GM19438 (cell line): ENCODE measurements at regions not wholly inside any gene's neighbourhood (a gene's known extent, or its start where the extent isn't known, plus 50 kb on each side); places are given as distances from the start of the nearest gene placed in this dataset.

Source experiments
- ATAC-seq: cut with Tn5 transposase; IDR thresholded peaks from one replicate; pipeline ENCODE4 v1.9.1; 2021; ENCODE audit warnings: low read depth; ENCODE audit not compliant: unreplicated experiment

DNA sequence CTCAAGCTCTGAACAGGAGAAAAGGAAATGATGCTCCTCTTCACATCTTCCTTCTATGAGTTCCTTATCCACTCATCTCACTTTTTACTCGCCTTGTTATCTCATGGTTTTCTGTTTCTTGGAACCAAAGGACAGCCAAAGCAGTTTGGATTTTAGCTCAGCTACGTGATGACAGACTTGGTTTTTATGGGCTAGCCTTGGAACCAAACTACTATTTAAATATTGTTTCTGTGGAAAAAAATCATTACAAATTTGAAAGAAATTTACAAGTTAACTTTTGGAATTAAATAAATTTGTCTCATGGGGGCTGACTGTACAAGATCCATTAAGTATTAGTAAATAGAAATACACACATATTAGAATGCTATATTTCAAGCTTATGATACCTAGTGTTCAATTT, 727.8 kb upstream of the FANCL start:
- ATAC-seq: no peak

DNA sequence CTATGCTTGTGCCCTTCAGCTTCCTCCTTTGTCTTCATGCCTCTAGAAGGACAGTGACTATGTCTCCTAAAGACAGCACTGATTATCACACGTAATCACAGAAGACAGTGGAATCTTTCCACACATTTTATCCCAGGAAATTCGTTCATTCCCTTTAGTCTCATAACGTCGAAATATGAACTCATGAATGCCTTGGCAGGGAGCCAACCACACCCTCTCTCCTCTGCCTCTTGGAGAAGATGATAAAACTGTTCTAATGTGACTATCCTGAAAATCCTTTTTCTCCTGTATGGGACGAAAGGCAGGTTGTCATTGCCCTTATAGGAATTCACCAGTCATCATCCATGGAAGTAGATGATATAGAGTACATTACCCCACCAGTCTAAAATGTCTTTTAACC, 726.6 kb upstream of the FANCL start:
- no peak for ATAC-seq

DNA sequence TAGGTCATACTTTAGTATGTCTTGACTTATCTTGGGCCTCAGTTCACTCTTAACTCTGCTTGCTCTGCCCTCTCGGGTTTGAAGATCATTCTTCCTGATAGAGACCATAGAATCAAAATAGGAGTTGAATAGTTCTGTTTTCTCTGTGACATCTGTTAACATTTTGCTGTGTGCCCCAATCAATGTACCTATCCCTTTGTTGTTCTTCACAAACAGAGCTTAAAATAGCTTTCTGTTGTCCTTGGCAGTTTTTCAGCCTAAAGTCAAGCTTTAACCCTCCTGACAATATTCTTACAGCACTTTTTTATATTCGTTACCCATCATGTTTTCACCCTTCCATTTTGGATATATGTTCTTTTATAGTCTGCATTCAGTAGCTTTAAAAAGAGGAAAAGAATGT, 724.5 kb upstream of the FANCL start:
- ATAC-seq: no peak

DNA sequence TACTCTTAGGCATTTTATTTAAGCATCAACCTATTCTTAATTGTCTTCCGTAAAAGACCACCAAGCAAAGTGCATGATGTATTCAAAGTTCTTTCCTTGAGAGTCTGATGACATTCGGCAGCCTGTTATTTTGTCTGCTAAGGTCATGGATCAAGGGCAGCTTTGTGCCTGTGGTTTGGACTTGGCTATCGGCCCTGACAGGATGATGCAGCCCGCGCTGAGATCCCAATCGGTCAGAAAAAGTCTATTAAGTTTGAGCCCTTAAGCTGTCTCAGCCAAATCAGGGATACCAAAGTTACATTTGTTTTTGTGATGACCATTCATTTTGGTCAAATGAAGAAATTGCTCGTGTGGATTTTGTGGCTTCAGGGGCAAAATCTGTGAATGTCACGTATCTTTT, 718.9 kb upstream of the FANCL start:
- no peak for ATAC-seq

DNA sequence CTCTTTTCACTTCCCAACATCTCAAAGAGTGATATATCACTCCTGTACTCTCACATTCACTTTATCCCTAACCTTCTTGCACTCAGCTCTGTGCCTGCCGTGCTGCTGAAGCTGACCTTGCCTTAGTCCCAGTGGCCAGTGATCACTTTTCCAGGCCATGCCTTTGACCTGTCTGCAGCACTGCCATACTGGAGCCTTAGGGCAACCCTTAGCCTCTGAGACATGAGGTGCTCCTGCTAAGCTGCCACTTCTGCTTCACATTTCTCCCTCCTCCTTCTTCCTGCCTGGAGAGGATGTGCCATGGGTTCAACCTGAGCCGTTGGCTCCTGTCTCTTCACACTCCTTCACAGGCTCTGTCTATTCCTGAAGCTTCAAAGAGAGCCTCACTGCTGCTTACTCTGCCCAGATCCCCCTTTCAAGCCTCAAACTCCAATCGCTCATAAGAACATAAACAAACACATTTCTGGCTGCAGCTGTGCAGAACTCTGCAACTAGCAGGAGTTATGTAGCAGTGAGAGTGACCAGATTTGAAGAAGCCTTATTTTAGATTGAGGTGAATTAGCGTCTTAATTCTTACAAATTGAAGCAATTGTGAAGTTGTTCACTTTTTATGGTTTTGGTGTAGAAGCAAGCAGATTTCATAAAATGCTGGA, 716.2 kb upstream of the FANCL start:
- ATAC-seq: no peak

DNA sequence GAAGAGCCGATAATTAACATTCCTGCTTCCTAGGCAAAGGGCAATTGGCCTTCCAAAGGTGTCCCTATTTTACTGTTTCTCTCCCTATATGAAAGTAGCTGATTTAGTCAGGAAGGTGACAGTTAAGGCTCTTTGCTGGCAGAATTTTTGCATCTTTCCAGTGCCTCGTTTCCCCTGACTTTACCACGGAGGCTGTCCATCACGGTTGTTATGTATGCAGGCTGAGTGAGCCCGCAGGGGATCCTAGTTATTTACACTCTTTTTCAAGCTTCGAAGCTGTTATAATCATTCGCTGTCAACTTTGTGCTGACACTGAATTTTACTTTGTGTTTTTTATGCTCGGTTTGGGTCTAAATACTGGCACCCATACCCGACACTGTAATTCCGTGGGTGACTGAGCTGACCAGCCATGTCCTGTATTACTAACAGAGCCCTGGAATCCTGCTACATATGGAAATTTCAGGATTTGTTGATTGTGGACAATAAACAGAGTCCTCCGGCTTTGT, 713.8 kb upstream of the FANCL start:
- ATAC-seq: no peak

DNA sequence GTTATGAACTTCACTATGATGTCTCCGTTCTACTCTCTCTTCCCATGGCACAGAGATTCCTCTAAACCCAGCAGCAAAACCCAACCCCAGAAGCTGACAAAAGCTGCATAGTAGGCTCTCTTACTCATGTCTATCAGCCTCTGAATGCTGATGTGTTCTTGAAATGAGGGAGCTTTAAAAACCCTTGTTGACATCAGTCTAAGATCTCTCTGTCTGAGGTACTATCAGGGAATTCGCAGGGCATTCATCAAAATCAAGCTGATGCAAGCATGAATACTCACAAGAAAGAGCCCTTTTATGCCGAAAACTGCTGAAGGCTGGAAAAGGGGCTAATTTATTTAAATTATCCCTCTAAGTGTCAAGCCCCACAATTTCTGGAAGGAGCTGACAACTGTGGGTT, 710.6 kb upstream of the FANCL start:
- ATAC-seq: no peak

DNA sequence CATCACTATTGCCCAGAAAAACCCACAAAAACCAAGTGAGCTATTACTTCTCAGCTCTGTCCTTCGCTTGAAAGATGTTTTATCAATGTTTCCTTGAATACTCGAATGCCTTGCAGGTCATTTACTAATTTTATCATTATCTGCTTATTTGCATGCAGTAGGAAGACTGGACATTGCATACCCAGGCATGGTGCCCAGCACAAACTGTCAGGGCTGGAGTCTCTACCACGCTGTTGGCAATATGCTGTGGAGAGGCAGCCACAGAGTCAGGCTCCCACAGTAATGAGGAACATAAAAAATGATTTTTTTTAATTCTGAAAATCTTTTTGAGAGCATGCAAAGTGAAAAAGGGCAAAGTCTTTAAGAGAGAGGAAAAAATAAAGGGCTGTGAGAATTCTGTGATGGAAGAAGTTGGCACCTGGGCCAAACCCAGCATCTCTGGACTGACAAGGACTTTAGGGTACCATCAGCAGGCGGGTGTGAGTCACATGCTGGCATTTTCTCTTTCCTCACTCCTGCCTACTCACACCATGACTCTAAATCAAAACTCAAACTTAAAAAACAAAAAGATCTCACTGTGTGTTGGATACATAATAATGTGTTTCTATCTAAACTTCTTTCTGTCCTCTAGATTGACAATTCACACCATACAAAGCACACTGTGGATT, 709.8 kb upstream of the FANCL start:
- ATAC-seq: no peak

DNA sequence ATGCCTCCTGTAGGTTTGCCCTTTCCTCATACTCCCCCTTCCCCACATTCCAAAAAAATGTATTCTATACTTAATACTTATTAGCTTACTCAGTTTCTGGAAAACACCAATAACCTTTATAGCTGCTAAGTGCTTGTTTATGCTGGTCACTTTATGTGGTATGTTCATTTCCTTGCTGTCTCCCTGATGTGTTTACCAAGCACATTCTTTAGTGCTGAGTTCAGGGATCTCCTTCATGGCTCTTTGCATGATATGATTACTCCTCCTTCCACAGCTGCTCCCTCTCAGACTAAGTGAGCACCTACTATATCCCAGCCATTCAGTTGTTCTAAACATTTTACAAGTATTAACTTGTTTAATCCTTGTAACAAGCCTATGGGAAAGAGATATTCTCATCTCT, 698.3 kb upstream of the FANCL start:
- ATAC-seq: no peak

DNA sequence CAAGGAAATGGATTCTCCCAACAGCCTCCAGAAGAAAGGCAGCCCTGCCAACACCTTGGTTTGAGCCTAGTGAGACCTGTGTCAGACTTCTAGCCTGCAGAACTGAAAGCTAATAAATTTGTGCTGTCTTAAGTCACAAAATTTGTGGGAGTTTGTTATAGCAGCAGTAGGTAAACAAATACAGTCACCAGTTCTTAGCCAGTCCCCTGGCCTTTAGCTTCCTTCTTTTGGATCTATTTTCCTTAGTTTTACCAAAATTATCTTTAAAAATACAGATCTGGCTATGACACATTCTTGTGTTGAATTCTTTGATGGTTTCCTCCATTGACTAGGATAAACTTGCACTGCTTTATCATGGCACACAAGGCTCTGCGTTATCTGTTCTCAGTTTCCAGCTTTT, 697.9 kb upstream of the FANCL start:
- ATAC-seq: no peak

DNA sequence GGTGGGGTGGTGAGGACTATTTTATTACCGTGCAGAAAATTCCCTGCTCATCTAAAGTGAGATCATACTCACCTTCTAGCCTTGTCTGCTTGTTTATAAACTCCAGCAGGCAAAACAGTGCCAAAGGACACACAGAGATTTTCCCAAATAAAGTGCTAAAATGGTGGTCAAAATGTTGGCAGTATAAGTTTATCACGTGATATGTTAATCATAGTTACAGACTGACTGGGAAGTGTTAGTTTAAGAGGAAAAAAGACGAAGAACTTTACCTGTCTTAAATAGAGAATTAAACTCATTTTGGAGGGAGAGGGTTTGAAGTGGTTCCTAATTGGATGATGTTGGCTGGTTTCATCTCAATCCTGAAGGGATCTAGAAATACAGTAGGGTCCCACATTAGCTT, 691.7 kb upstream of the FANCL start:
- ATAC-seq: no peak

DNA sequence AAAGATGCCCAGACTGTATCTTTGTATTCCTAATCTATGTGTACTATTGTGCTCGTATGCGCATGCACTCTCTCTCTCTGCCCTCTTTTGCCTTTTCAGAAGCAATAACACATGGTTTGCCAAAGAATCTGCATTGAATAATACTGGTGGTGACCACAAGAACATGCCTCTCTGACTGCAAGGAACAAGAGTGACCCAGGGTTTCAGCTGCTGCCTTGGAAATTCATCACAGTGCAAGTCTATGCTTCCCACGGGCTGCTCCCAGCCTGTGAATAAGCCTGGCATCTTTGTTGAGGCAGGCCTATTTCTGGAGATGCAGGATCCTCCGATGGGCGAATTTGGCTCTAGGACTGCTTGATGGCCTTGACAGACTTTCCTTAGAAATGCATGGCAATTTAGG, 689.4 kb upstream of the FANCL start:
- no peak for ATAC-seq

DNA sequence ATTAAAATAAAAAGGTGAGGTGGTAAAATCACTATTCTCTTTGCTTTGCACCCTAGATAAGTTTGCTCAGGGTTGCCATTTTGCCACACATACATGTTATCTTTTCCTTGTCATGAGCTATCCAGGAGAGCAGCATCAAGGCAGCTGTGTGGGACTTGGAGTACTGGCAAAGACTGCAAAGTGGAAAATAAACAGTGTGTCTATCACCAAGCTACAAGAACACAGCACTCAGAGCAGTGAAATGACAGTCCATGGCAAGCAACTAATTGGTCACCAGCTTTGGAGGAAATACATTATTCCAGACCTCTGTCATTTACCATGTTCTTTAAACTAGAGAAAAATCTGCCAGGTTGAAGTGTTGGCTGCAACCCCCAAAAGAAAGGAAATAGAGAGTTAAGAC, 687.8 kb upstream of the FANCL start:
- ATAC-seq: no peak

DNA sequence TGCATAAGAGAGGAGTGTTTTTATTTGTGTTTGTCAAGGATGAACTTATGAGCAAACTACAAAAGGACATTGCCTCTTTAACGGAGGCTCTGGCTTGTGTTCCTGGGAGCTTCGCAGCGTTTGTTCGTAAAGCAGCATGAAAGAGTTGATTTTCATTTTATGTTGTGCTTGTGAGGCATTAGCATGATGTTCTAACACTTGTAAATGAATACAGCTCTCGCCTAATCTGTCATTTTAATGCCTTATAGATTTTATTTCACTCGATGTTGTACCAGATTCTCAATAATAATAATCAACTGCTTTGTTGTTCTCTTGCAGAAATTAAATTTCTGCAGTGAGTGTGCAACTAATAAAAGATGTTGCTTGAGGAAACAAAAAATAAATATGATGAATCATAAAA, 687.3 kb upstream of the FANCL start:
- ATAC-seq: no peak

DNA sequence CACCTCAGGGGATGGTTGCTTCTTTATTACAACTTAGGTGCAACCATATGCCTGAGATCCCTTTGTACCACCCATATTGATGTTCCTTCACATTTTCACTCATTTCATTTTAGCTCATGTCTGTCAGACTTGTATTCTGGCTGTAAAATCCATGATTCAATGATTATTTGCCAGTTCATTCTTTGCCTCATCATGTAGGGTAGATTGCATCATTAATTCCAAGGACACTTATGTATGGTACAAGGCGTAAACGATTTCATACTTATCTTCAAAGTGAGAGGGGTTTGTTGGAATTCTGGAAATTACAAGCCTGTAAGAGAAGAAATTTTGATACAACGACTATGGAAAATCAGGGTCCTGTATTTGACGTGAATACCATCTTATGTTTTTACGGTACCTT, 685.0 kb upstream of the FANCL start:
- no peak for ATAC-seq

DNA sequence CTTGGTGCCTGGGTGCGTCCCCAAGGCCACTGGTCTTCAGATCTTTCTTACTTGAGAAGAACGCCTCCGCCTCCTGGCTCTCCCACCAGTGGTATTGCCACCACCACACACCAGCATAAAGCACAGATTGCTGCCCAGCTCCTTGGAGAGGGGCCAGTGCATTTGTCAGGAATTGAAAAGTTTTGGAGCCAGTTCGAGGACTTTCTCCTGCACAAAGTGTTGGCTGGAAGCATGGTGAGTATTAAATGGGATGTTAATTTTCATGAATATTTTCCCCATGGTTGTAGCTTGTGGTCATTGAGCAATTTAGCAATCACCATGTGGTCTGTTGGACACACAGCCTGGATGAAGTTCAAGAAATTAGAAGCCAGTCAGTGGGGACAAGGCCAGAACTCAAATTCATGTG, 684.6 kb upstream of the FANCL start:
- ATAC-seq: no peak

DNA sequence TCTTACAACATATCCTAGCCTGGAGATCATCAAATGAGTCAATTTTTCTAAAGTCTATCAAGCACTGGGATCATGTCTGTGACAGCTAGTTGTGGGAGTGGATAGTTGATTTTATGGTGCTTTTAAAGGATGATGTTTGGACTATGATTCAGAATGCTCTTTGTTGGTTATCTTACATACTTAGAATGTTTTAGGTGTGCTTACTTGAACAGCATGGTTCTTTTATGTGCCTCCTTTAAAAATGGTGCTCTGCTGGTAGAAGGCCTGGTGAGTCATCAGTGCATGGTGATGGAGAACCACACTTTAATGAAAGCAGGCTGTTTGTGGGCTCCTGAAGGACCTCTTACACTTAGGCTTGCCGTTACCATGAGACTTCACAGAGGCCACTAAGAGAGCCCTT, 682.7 kb upstream of the FANCL start:
- ATAC-seq: no peak

DNA sequence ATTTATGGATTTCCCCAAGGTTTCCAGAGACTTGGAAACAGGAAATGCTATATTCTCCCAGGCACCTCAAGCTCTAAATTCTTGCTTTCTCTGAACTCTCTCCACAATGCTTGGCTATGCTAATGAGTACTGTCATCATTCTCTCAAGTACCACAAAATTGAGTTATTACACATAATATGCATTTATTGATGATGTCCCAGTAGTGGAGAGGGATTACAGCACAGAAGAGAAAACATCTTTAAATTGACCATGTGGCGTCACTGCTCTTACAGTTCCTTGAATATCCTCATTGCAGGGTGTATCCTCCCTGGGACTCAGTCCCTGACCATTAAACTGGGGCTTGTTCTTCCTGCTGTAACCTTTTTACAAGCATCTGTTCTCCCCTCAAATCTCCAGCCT, 681.1 kb upstream of the FANCL start:
- ATAC-seq: no peak

DNA sequence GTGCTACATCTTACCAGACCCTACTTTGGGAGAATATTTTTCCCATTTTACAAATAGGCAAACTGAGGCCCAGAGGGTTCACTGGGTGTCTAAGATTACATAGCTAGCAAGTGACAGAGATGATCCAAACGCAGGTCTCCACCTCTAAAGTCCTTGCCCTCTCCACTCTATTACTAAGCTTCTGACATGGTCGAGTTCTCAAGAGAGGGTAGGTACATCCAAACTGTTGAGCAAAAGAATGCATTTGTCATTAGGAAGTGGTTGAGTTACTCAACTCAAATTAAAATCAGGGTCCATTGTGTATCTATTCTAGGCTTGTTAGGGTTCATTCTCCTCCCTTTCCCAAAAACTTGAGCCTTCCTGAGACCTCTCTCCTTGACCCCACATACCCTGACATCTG, 680.6 kb upstream of the FANCL start:
- ATAC-seq: no peak

DNA sequence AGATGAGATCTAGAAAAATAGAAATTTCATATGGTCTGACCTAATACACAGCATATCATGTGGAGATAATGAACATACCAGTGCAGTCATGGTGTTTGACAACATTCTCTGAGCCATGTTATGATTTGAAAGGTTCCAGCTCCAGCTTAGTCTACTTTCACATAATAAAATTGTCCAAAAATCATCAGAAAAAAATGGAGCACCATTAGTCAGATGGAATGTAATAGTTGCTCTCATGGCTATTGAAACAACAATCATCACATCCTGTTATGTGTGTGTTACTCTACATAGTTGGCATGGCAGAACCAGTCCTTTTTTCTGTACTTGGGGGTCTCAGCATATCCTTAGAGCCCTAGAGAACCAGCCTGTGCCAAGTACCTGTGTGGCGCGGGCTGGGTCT, 678.9 kb upstream of the FANCL start:
- ATAC-seq: no peak

DNA sequence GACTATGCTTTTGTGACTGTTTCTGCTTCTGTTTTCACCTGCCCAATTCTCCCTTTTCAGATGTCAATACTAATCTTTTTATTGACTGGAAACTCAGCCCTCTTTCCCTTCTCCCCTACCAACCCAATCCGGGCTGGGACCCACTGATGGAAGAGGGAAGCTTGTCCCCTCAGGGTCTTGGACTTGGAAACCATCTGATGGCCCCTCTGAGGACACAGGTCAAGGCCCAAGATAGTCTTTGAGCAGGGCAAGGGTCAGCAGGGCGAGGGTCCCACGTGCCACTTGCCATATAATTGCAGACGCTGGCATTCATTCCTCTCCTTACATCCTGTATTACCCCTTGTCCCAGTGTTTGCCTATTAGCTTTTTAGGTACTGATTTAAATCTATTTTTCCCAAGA, 678.2 kb upstream of the FANCL start:
- ATAC-seq: no peak

DNA sequence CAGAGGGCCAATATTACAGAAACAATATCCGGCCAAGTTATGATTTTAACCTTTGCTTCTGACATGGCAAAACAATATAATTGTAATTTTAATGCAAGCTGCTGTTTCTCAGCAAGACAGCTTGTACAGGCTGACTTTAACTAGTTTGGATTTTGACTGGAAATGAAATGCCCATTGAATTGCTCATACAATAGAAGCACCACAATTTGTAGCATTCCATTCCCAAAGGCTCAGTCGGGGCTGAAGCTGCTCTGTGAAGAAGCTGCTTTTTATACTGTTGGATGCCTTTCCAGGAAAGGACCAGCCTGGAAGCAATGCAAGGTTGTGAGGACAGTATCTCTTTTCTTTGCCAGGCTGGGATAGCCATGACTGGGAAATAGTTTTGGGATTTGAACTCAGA, 677.0 kb upstream of the FANCL start:
- ATAC-seq: no peak

DNA sequence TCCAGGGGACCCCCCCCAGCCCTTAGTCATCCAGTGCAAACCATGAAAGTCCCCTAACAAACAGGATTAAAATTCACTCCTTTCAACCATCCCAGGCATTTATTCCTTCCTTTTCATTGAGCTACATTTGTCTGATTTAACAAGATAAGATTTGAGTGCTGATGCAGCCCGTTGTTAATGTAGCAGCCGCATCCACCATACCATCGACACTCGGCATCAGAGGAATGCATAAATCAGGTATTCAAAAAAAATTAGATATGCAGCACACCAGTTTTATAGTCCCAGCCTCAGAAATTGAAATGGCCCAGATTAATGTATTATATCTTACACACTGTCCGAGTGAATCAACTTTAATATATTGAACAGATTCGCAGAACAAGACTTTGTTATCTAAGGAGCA, 676.5 kb upstream of the FANCL start:
- ATAC-seq: no peak
